H54 (cell line): ENCODE measurements at regions not wholly inside any gene's neighbourhood (a gene's known extent, or its start where the extent isn't known, plus 50 kb on each side); places are given as distances from the start of the nearest gene placed in this dataset.
"Not testable (repeated sequence)": the region's sequence is repeated elsewhere in the genome, so short reads cannot be mapped to it uniquely, and the experiment has no call there.

Experiments
- DNase-seq: peaks from one replicate; pipeline ENCODE4 v3.0.0; 2011; ENCODE audit warnings: low spot score, mixed read lengths; ENCODE audit not compliant: insufficient read length
- FAIRE-seq: peaks from 3 replicates; lab custom pipeline; 2011; peaks lifted over from hg19 to GRCh38; lab: Jason Lieb, UNC
- POLR2A ChIP-seq: IDR thresholded peaks from 2 replicates; pipeline ENCODE4 v1.6.1; 2011; ENCODE audit warnings: low read depth, mild to moderate bottlenecking, low read length

GRCh38 chr6:168860987-168861386 lies 392.7 kb downstream of the THBS2 start:
- TF ChIP-seq POLR2A: no peak
- FAIRE-seq: no peak
- DNase-seq: no peak

- FAIRE-seq (no peak), DNase-seq (no peak)
- TF ChIP-seq POLR2A: no peak
These were observed 393.3 kb downstream of the THBS2 start for GRCh38 chr6:168860341-168860740.

- DNase-seq: no peak
- no peak for FAIRE-seq
- TF ChIP-seq POLR2A: no peak
These were observed 394.7 kb downstream of the THBS2 start for GRCh38 chr6:168858926-168859325.

GRCh38 chr6:168856914-168857313 lies 396.7 kb downstream of the THBS2 start:
- TF ChIP-seq POLR2A: no peak
- no peak for DNase-seq
- no peak for FAIRE-seq

- no peak for DNase-seq
- no peak for FAIRE-seq
- no peak for TF ChIP-seq POLR2A
These were observed 401.2 kb downstream of the THBS2 start for GRCh38 chr6:168852376-168852884.

GRCh38 chr6:168851460-168852375 lies 401.9 kb downstream of the THBS2 start:
- TF ChIP-seq POLR2A: no peak
- FAIRE-seq: no peak

GRCh38 chr6:168850027-168850736 lies 403.5 kb downstream of the THBS2 start:
- not testable (repeated sequence) for FAIRE-seq, DNase-seq

More at GRCh38 chr6:168851460-168852375, 401.9 kb downstream of the THBS2 start:
- DNase-seq: no peak

GRCh38 chr6:168849459-168849858 lies 404.2 kb downstream of the THBS2 start:
- FAIRE-seq (no peak), DNase-seq (no peak)
- TF ChIP-seq POLR2A: no peak

- no peak for DNase-seq
- FAIRE-seq: no peak
- no peak for TF ChIP-seq POLR2A
These were observed 404.8 kb downstream of the THBS2 start for GRCh38 chr6:168848797-168849196.

GRCh38 chr6:168844821-168845609 lies 404.0 kb downstream of the SMOC2 start:
- no peak for FAIRE-seq

GRCh38 chr6:168842632-168843212 lies 401.7 kb downstream of the SMOC2 start:
- FAIRE-seq, DNase-seq: not testable (repeated sequence)

More at GRCh38 chr6:168844821-168845609, 404.0 kb downstream of the SMOC2 start:
- DNase-seq: no peak
- no peak for TF ChIP-seq POLR2A

- DNase-seq (no peak), FAIRE-seq (no peak)
- no peak for TF ChIP-seq POLR2A
These were observed 400.8 kb downstream of the SMOC2 start for GRCh38 chr6:168841609-168842278.

- DNase-seq, FAIRE-seq: not testable (repeated sequence)
These were observed 399.9 kb downstream of the SMOC2 start for GRCh38 chr6:168840932-168841331.

- not testable (repeated sequence) for FAIRE-seq, DNase-seq
These were observed 399.3 kb downstream of the SMOC2 start for GRCh38 chr6:168840299-168840698.
